NB4 (cell line): ENCODE measurements at regions not wholly inside any gene's neighbourhood (a gene's known extent, or its start where the extent isn't known, plus 50 kb on each side); places are given as distances from the start of the nearest gene placed in this dataset.

Experiments
- DNase-seq: peaks from one replicate; pipeline ENCODE4 v3.0.0; 2010; ENCODE audit warnings: low read depth
- H3K4me3 ChIP-seq: one replicate; pipeline ENCODE4 v1.5.1; 2011; ENCODE audit warnings: mild to moderate bottlenecking, low read depth, low read length, moderate library complexity
- MAX ChIP-seq: IDR thresholded peaks from 2 replicates; pipeline ENCODE4 v1.6.1; 2011; ENCODE audit warnings: low read depth, low read length
- MYC ChIP-seq: IDR thresholded peaks from 2 replicates; pipeline ENCODE4 v1.6.1; 2011; ENCODE audit warnings: low read depth, low read length
- POLR2A ChIP-seq: IDR thresholded peaks from 2 replicates; pipeline ENCODE4 v1.6.1; 2011; ENCODE audit warnings: mild to moderate bottlenecking; ENCODE audit not compliant: insufficient read length; ENCODE audit errors: extremely low read depth
- TF ChIP-seq, protein P1 (sequence below): IDR thresholded peaks from one replicate; pipeline ENCODE4 v1.5.1; 2012; ENCODE audit warnings: low read depth, low read length

DNA sequence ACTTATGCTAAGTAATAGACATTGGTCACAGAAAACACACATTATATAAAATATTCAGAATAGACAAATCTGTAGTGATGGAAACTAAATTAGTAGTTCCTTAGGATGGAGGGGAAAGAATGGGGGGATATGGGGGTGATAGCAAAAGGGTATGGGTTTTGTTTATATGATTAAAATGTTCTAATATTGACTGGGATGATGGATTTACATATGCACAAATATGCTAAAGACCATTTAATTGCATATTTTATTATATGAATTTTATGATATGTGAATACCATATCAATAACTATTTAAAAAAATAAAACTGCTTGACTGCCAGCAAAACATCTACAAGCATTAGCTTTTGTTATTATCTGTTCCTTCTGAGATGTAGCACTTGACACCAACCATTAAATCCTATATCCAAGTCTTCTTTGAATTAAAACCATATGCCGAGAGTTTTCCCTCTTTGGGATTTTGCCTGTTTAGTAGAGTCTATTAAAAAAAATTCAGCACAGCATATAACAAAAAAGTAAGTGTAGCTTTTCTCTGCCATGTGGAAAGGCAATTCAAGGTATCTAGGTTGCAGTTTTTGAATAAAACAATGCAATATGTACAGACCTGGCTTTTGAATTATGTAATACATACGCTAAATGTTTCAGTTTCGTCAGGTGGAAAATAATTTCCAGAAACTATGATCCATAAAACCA, 2584.1 kb upstream of the PCDH20 start:
- TF ChIP-seq, protein P1, sequence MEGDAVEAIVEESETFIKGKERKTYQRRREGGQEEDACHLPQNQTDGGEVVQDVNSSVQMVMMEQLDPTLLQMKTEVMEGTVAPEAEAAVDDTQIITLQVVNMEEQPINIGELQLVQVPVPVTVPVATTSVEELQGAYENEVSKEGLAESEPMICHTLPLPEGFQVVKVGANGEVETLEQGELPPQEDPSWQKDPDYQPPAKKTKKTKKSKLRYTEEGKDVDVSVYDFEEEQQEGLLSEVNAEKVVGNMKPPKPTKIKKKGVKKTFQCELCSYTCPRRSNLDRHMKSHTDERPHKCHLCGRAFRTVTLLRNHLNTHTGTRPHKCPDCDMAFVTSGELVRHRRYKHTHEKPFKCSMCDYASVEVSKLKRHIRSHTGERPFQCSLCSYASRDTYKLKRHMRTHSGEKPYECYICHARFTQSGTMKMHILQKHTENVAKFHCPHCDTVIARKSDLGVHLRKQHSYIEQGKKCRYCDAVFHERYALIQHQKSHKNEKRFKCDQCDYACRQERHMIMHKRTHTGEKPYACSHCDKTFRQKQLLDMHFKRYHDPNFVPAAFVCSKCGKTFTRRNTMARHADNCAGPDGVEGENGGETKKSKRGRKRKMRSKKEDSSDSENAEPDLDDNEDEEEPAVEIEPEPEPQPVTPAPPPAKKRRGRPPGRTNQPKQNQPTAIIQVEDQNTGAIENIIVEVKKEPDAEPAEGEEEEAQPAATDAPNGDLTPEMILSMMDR = no peak
- TF ChIP-seq MYC (no peak), POLR2A (no peak), MAX (no peak)
- H3K4me3 ChIP-seq = no peak overlapping the region
- DNase-seq = no peak

DNA sequence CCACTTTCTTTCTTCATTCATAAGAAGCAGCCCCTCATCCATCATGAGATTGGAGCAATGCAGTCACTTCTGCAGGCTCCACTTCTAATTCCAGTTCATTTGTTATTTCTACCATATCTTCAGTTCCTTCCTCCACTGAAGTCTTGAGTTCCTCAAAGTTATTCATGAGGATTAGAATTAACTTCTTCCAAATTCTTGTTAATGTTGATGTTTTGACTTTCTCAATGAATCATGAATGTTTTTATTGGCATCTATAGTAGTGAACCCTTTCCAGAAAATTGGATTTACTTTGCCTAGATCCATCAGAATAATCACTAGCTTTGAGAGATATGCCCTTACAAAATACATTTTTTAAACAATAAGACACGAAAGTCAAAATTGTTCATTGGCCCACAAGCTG, 2567.7 kb upstream of the PCDH20 start:
- DNase-seq = no peak
- TF ChIP-seq MAX (no peak), POLR2A (no peak), MYC (no peak)
- TF ChIP-seq, protein P1 = no peak
- no peak overlapping the region for H3K4me3 ChIP-seq

DNA sequence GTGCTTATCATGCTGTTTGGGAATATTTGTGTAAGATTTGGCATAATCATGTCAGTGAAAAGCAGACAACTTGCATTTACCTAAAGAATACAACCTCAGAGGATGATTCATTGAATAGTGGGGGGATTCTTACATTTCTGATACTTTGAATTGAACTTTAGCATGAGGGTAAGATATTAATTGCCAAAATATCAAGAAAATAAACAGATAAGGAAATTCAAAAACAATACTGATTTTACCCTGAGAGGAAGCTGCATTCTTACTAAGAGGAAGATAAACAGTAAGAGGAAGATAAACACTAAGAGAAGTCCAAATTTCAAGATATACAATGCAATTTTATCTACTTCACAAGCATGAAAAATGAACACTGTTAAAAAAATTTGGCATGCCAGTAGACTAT, 2564.3 kb upstream of the PCDH20 start:
- TF ChIP-seq, protein P1 = no peak
- TF ChIP-seq MAX (no peak), POLR2A (no peak), MYC (no peak)
- no peak for DNase-seq
- no peak overlapping the region for H3K4me3 ChIP-seq

- no peak for DNase-seq
- TF ChIP-seq MYC = no peak
- TF ChIP-seq POLR2A = no peak
- TF ChIP-seq, protein P1 = no peak
- no peak for TF ChIP-seq MAX
- H3K4me3 ChIP-seq = no peak overlapping the region
Measured at GRCh38 chr13:63972328-63972727, 2556.7 kb upstream of the PCDH20 start.

- TF ChIP-seq, protein P1 = no peak
- TF ChIP-seq POLR2A = no peak
- no peak for TF ChIP-seq MYC
- no peak for TF ChIP-seq MAX
- DNase-seq = no peak
- H3K4me3 ChIP-seq = no peak overlapping the region
Measured at GRCh38 chr13:63954683-63955082, 2539.0 kb upstream of the PCDH20 start.

DNA sequence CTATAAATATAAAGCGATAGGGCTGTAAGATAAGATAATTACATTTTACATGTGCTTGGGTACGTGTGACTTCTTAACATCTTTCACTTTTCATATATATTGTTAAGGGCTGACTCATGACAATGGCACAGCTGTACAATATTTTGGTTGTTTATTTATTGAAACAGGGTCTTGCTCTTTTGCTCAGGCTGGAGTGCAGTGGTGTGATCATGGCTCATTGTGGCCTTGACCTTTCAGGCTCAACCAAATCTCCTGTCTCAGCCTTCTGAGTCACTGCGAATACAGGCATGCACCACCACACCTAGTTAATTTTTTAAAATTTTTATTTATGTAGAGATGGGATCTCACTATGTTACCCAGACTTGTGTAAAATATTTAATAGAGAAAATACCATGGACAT, 2532.4 kb upstream of the PCDH20 start:
- H3K4me3 ChIP-seq = no peak overlapping the region
- no peak for DNase-seq
- TF ChIP-seq MAX = no peak
- TF ChIP-seq MYC = no peak
- TF ChIP-seq, protein P1 = no peak
- no peak for TF ChIP-seq POLR2A
